HCT116 (cell line): ENCODE measurements at regions not wholly inside any gene's neighbourhood (a gene's known extent, or its start where the extent isn't known, plus 50 kb on each side); places are given as distances from the start of the nearest gene placed in this dataset.

Experiments used
- ATAC-seq: fragments of 200-7000 bp; cut with Tn5 transposase; 2 replicates; pipeline ENCODE4 v1.9.1; 2020; ENCODE audit warnings: mild to moderate bottlenecking, moderate library complexity
- BruUV-seq: library from RNA; stranded (reverse); fragments of 400-500 nt; replicated peaks from 2 replicates; lab custom pipeline; 2021; lab: Mats Ljungman, UMichigan
- CTCF ChIA-PET: fragments of 300-600 bp; sonication (Branson Sonifier 250); formaldehyde crosslinking; loops from one replicate; lab custom pipeline; 2021; ENCODE audit warnings: antibody characterized with exemption; lab: Charles Lee
- POLR2A ChIA-PET: fragments of 300-600, 350-600 bp; sonication (Branson Sonifier 250); formaldehyde crosslinking; loops from one replicate; lab custom pipeline; 2021; ENCODE audit warnings: antibody characterized with exemption; lab: Charles Lee
- RAD21 ChIA-PET, 2 experiments: fragments of 300-600 bp; sonication (Branson Sonifier 250); formaldehyde crosslinking; loops; one replicate each; lab custom pipeline; 2023; ENCODE audit warnings: low total read pairs in 2 of 2; ENCODE audit not compliant: uncharacterized antibody in 2 of 2, unreplicated experiment in 2 of 2, low non-redundant PET in 1 of 2; lab: Charles Lee
- DNase-seq: peaks from one replicate; pipeline ENCODE4 v3.0.0-alpha.2; 2010; ENCODE audit warnings: low read depth, low spot score
- H2AFZ ChIP-seq: fragments of 200-600 bp; shearing (Covaris generic), sonication (generic); 2 replicates; pipeline ENCODE4 v1.6.1; 2017; ENCODE audit warnings: low read depth, mixed run types, mixed read lengths, antibody characterized with exemption, low read length; ENCODE audit not compliant: poor library complexity, severe bottlenecking
- H3K27ac ChIP-seq: 2 replicates; pipeline ENCODE4 v1.5.1; 2012; ENCODE audit warnings: low read depth, low read length
- H3K27me3 ChIP-seq: fragments of 200-600 bp; sonication (generic); 2 replicates; pipeline ENCODE4 v1.6.1; 2016; ENCODE audit warnings: mixed run types, low read length, mixed read lengths; ENCODE audit not compliant: insufficient read depth
- H3K36me3 ChIP-seq, 2 experiments: fragments of 200-500 bp in 1 of 2; fragments of 200-600 bp in 1 of 2; sonication (Bioruptor generic) in 1 of 2; sonication (generic) in 1 of 2; 2 replicates each; pipeline versions ENCODE4 v1.5.1 to v1.6.1; 2014 to 2016; ENCODE audit warnings: low read length in 2 of 2, inconsistent platforms in 1 of 2, mixed read lengths in 1 of 2, mixed run types in 1 of 2; ENCODE audit not compliant: insufficient read depth in 2 of 2, control insufficient read depth in 1 of 2
- H3K4me1 ChIP-seq, 2 experiments: fragments of 200-600 bp in 1 of 2; sonication (generic) in 1 of 2; 2 replicates each; pipeline versions ENCODE4 v1.5.1 to v1.6.1; 2012 to 2017; ENCODE audit warnings: low read length in 2 of 2, inconsistent platforms in 1 of 2, mild to moderate bottlenecking in 1 of 2, mixed read lengths in 1 of 2, mixed run types in 1 of 2, moderate library complexity in 1 of 2; ENCODE audit not compliant: insufficient read depth in 2 of 2, control insufficient read depth in 1 of 2
- H3K4me2 ChIP-seq: fragments of 200-600 bp; sonication (generic); 2 replicates; pipeline ENCODE4 v1.6.1; 2017; ENCODE audit warnings: mixed run types, low read length, mixed read lengths
- H3K4me3 ChIP-seq, 2 experiments: fragments of 200-600 bp in 1 of 2; sonication (generic) in 1 of 2; replicated peaks in 1 of 2; 2 replicates each; pipeline ENCODE4 v1.5.1; 2011 to 2016; ENCODE audit warnings: low read length in 2 of 2, control low read depth in 1 of 2, low read depth in 1 of 2, mild to moderate bottlenecking in 1 of 2, mixed read lengths in 1 of 2, mixed run types in 1 of 2
- H3K79me2 ChIP-seq: fragments of 200-600 bp; sonication (generic); 2 replicates; pipeline ENCODE4 v1.6.1; 2017; ENCODE audit warnings: mild to moderate bottlenecking, mixed run types, low read length, moderate library complexity, mixed read lengths; ENCODE audit not compliant: insufficient read depth
- H3K9ac ChIP-seq: fragments of 200-600 bp; sonication (generic); 2 replicates; pipeline ENCODE4 v1.6.1; 2016; ENCODE audit warnings: low read length, mixed read lengths
- H3K9me2 ChIP-seq: fragments of 200-600 bp; sonication (generic), shearing (Covaris generic); 2 replicates; pipeline ENCODE4 v1.6.1; 2017; ENCODE audit warnings: mixed run types, mild to moderate bottlenecking, moderate library complexity; ENCODE audit not compliant: insufficient read depth
- H3K9me3 ChIP-seq, 2 experiments: fragments of 200-500 bp in 1 of 2; fragments of 200-600 bp in 1 of 2; sonication (Bioruptor generic) in 1 of 2; sonication (generic) in 1 of 2; 2 replicates each; pipeline ENCODE4 v1.6.1; 2014 to 2017; ENCODE audit warnings: low read length in 2 of 2, mixed read lengths in 2 of 2, inconsistent platforms in 1 of 2, low read depth in 1 of 2, mild to moderate bottlenecking in 1 of 2, mixed run types in 1 of 2, moderate library complexity in 1 of 2; ENCODE audit not compliant: control insufficient read depth in 1 of 2, insufficient read depth in 1 of 2
- H4K20me1 ChIP-seq: fragments of 200-600 bp; sonication (generic), shearing (Covaris generic); 2 replicates; pipeline ENCODE4 v1.6.1; 2017; ENCODE audit warnings: mixed run types, mild to moderate bottlenecking, moderate library complexity; ENCODE audit not compliant: insufficient read depth
- CBX3 ChIP-seq: IDR thresholded peaks from 2 replicates; pipeline ENCODE4 v1.6.1; 2012; ENCODE audit warnings: low read depth
- CEBPB ChIP-seq: IDR thresholded peaks from 2 replicates; pipeline ENCODE4 v1.6.1; 2012; ENCODE audit warnings: low read depth
- EGR1 ChIP-seq: IDR thresholded peaks from 2 replicates; pipeline ENCODE4 v1.6.1; 2012; ENCODE audit warnings: low read depth
- EZH2phosphoT487 ChIP-seq: fragments of 200-600 bp; IDR thresholded peaks from 2 replicates; pipeline ENCODE4 v1.6.1; 2018; ENCODE audit warnings: antibody characterized with exemption, borderline replicate concordance
- FOSL1 ChIP-seq: IDR thresholded peaks from 2 replicates; pipeline ENCODE4 v1.6.1; 2012; ENCODE audit warnings: low read depth
- POLR2A ChIP-seq: IDR thresholded peaks from 2 replicates; pipeline ENCODE4 v1.7.0; 2011; ENCODE audit warnings: borderline replicate concordance; ENCODE audit not compliant: insufficient read depth, insufficient read length; ENCODE audit errors: extremely low read depth
- SIN3A ChIP-seq: IDR thresholded peaks from 2 replicates; pipeline ENCODE4 v1.6.1; 2012; ENCODE audit warnings: low read depth
- SRF ChIP-seq: IDR thresholded peaks from 2 replicates; pipeline ENCODE4 v1.6.1; 2012; ENCODE audit warnings: low read depth
- TCF7L2 ChIP-seq: IDR thresholded peaks from 2 replicates; pipeline ENCODE4 v1.7.0; 2011; ENCODE audit warnings: borderline replicate concordance, inconsistent platforms; ENCODE audit not compliant: insufficient read depth, insufficient read length; ENCODE audit errors: extremely low read depth
- YY1 ChIP-seq: IDR thresholded peaks from 2 replicates; pipeline ENCODE4 v1.6.1; 2011; ENCODE audit warnings: low read length, low read depth, moderate library complexity, mild to moderate bottlenecking; ENCODE audit not compliant: insufficient replicate concordance; ENCODE audit errors: extremely low read depth
- ZFX ChIP-seq: fragments of 450-650 bp; IDR thresholded peaks from 2 replicates; pipeline ENCODE4 v1.6.1; 2017
- intact Hi-C: fragments of 100-400 bp; cut with micrococcal nuclease; formaldehyde crosslinking; loops from 2 replicates; pipeline ENCODE4 v1.10.0; 2022
- TF ChIP-seq, protein P1 (sequence below): IDR thresholded peaks from 2 replicates; pipeline ENCODE4 v1.6.1; 2012
- TF ChIP-seq, protein P2 (sequence below), 3 experiments: fragments of 200-600 bp in 1 of 3; sonication (generic) in 1 of 3; IDR thresholded peaks in 2 of 3; conservative IDR thresholded peaks in 1 of 3; 2 replicates each; pipeline ENCODE4 v1.5.1; 2012 to 2017; ENCODE audit warnings: low read depth in 2 of 3, low read length in 2 of 3, antibody characterized with exemption in 1 of 3, borderline replicate concordance in 1 of 3, control low read depth in 1 of 3, mild to moderate bottlenecking in 1 of 3, mixed read lengths in 1 of 3, mixed run types in 1 of 3, moderate library complexity in 1 of 3; ENCODE audit not compliant: insufficient read depth in 1 of 3
- TF ChIP-seq, protein P3 (sequence below): IDR thresholded peaks from 2 replicates; pipeline ENCODE4 v1.6.1; 2012; ENCODE audit warnings: low read depth

DNA sequence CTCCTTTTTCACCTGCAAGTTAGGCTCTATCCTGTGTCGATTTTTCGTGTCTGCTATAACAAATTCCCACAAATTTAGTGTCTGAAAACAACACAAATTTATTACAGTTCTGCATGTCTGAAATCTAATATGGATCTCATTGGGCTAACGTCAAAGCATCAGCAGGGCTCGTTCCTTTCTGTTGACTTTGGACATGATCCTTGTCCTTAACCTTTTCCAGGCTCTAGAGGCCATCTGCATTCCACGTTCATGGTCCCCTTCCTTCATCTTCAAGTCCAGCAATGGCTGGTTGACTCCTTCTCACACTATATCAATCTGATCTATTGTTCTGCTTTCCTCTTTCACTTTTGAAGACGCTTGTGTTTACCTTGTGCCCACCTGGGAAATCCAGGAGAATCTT is 165.7 kb upstream of the RARB start:
- no peak for ATAC-seq
- RAD21 ChIA-PET = no interaction called here
- intact Hi-C loops = no loop called here

DNA sequence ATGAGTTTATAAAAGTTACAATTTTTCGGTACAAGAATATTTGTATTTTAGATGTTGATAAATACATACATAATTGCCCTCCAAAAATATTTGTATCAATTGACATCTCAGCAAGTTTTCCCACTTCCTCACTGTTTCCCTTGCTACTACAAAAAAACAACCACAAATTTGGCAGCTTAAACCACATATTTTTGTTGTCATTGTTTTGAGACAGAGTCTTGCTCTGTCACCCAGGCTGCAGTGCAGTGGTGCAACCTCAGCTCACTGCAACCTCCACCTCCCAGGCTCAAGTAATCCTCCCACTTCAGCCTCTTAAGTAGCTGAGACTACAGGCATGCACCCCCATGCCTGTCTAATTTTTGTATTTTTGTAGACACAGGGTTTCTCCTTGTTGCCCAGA is 162.8 kb upstream of the RARB start:
- intact Hi-C loops = no loop called here
- H3K9me3 ChIP-seq = no peaks in the 10 kb centered on the region
- H3K27me3 ChIP-seq = no peaks in the 10 kb centered on the region
- no peak overlapping the region for H3K4me3 ChIP-seq
- H3K36me3 ChIP-seq = no peaks in the 10 kb centered on the region
- H2AFZ ChIP-seq = no peak overlapping the region
- H3K9ac ChIP-seq = no peak overlapping the region
- no peak overlapping the region for H3K4me2 ChIP-seq
- H3K4me1 ChIP-seq = no peaks in the 10 kb centered on the region
- no TSS peak for BruUV-seq
- RAD21 ChIA-PET = no interaction called here
- no peaks in the 10 kb centered on the region; the same call in 1 of the 2 replicates for H4K20me1 ChIP-seq
- POLR2A ChIA-PET = no interaction called here
- no peaks in the 10 kb centered on the region for H3K79me2 ChIP-seq
- H3K27ac ChIP-seq = no peak overlapping the region
- CTCF ChIA-PET = interaction anchor here (0.6 kb wide), 1 partner anchor 94 kb away, joined by 6 read pairs; no protein-coding TSS in a partner anchor
- ATAC-seq (no peak), DNase-seq (no peak)
- no peaks in the 10 kb centered on the region for H3K9me2 ChIP-seq
- TF ChIP-seq, protein P1, sequence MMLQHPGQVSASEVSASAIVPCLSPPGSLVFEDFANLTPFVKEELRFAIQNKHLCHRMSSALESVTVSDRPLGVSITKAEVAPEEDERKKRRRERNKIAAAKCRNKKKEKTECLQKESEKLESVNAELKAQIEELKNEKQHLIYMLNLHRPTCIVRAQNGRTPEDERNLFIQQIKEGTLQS = no peak
- TF ChIP-seq YY1 (no peak), FOSL1 (no peak), SRF (no peak), SIN3A (no peak), EGR1 (no peak), CBX3 (no peak), ZFX (no peak), CEBPB (no peak), EZH2phosphoT487 (no peak), TCF7L2 (no peak), POLR2A (no peak)
- TF ChIP-seq, protein P2, sequence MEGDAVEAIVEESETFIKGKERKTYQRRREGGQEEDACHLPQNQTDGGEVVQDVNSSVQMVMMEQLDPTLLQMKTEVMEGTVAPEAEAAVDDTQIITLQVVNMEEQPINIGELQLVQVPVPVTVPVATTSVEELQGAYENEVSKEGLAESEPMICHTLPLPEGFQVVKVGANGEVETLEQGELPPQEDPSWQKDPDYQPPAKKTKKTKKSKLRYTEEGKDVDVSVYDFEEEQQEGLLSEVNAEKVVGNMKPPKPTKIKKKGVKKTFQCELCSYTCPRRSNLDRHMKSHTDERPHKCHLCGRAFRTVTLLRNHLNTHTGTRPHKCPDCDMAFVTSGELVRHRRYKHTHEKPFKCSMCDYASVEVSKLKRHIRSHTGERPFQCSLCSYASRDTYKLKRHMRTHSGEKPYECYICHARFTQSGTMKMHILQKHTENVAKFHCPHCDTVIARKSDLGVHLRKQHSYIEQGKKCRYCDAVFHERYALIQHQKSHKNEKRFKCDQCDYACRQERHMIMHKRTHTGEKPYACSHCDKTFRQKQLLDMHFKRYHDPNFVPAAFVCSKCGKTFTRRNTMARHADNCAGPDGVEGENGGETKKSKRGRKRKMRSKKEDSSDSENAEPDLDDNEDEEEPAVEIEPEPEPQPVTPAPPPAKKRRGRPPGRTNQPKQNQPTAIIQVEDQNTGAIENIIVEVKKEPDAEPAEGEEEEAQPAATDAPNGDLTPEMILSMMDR (IDR thresholded peaks at IDR 0.05 in 2 of 3, conservative IDR thresholded peaks at IDR 0.05 in 1 of 3; ENCODE audit: borderline replicate concordance in 1 of 3, insufficient read depth in 1 of 3, low read depth in 2 of 3, low read length in 2 of 3) = no peak

More for the DNA sequence above, 165.7 kb upstream of the RARB start:
- no peak overlapping the region for H3K4me3 ChIP-seq
- ChIA-PET CTCF (no interaction called here), POLR2A (no interaction called here)
- H3K4me2 ChIP-seq = no peak overlapping the region
- TF ChIP-seq, protein P3, sequence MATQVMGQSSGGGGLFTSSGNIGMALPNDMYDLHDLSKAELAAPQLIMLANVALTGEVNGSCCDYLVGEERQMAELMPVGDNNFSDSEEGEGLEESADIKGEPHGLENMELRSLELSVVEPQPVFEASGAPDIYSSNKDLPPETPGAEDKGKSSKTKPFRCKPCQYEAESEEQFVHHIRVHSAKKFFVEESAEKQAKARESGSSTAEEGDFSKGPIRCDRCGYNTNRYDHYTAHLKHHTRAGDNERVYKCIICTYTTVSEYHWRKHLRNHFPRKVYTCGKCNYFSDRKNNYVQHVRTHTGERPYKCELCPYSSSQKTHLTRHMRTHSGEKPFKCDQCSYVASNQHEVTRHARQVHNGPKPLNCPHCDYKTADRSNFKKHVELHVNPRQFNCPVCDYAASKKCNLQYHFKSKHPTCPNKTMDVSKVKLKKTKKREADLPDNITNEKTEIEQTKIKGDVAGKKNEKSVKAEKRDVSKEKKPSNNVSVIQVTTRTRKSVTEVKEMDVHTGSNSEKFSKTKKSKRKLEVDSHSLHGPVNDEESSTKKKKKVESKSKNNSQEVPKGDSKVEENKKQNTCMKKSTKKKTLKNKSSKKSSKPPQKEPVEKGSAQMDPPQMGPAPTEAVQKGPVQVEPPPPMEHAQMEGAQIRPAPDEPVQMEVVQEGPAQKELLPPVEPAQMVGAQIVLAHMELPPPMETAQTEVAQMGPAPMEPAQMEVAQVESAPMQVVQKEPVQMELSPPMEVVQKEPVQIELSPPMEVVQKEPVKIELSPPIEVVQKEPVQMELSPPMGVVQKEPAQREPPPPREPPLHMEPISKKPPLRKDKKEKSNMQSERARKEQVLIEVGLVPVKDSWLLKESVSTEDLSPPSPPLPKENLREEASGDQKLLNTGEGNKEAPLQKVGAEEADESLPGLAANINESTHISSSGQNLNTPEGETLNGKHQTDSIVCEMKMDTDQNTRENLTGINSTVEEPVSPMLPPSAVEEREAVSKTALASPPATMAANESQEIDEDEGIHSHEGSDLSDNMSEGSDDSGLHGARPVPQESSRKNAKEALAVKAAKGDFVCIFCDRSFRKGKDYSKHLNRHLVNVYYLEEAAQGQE = no peak
- no peak overlapping the region for H2AFZ ChIP-seq
- H3K79me2 ChIP-seq = no peaks in the 10 kb centered on the region
- 0 out of 2 replicates have a peak, but pooled peaks cover 4% of the 10 kb centered on the region for H3K27me3 ChIP-seq
- H3K9me2 ChIP-seq = no peaks in the 10 kb centered on the region
- no peaks in the 10 kb centered on the region for H3K36me3 ChIP-seq
- no peaks in the 10 kb centered on the region for H3K4me1 ChIP-seq
- DNase-seq = no peak
- H3K9ac ChIP-seq = no peak overlapping the region
- H4K20me1 ChIP-seq = no peaks in the 10 kb centered on the region; the same call in 1 of the 2 replicates
- no peaks in the 10 kb centered on the region for H3K9me3 ChIP-seq
- no peak overlapping the region for H3K27ac ChIP-seq
- BruUV-seq = no TSS peak
